SK-N-MC (cell line): ENCODE measurements at regions not wholly inside any gene's neighbourhood (a gene's known extent, or its start where the extent isn't known, plus 50 kb on each side); places are given as distances from the start of the nearest gene placed in this dataset.

Source experiments
- EZH2 ChIP-seq: fragments of 200-600 bp; sonication (generic); IDR thresholded peaks from one replicate; pipeline ENCODE4 v1.6.1; 2017; ENCODE audit warnings: antibody characterized with exemption
- POLR2AphosphoS5 ChIP-seq: IDR thresholded peaks from 2 replicates; pipeline ENCODE4 v1.6.1; 2012; ENCODE audit warnings: mild to moderate bottlenecking, low read depth, low read length, borderline replicate concordance

DNA sequence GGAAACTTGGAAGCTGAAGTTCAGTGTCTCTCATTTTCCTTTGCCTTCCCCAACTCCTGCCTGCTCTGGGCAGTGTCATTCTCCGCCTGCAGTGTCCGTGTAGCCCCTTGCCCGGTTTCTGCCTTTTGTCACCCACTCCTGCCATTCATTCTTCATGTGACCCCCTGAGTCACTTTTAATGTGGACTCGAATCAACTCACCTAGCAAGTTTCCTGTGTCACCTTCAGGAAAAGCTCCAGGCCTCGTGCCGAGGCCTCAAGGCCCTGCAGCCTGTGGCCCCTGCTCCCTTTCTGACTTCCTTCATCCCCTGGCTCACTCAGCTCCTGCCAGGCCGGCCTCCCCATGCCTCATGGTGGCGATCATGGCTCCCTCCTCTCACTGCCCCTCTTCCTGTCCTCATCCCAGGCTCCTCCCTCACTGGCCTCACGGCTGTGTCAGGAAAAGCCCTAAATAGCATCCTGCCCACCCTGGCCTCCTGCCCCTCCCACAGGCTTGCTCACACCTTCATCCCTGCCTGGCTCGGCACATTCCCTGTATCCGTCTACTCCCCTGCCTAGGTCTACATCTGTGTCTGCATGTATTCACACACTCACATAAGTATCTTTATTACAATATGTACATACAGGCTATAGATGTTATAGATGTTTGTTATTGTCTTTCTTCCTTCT lies 294.9 kb downstream of the MED10 start:
- TF ChIP-seq POLR2AphosphoS5: no peak
- TF ChIP-seq EZH2: no peak
